GM03348 (cell line): ENCODE measurements at regions not wholly inside any gene's neighbourhood (a gene's known extent, or its start where the extent isn't known, plus 50 kb on each side); places are given as distances from the start of the nearest gene placed in this dataset.

ENCODE experiments used
- DNase-seq: peaks from one replicate; pipeline ENCODE4 v3.0.0; 2012; ENCODE audit warnings: low spot score

DNA sequence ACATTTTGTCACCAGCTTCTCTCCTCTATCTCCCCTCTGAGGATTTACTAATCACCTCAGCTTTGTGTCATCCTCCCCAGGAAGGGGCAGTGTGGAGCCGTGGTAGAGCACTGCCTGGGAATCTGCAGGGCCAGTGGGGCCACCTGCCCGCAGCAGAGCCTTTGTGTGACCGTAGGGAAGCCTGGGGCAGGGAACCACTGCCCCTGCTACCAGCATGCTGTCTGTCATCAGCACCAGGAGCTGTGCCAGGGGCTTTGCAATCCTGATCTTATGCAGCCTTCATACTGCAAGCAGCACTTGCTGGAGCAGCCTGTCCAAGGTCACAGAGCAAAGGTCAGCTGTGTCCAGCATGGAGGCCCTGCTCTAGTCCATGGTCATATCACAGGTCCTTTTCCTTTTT, 170.2 kb upstream of the IL12A start:
- no peak for DNase-seq

DNA sequence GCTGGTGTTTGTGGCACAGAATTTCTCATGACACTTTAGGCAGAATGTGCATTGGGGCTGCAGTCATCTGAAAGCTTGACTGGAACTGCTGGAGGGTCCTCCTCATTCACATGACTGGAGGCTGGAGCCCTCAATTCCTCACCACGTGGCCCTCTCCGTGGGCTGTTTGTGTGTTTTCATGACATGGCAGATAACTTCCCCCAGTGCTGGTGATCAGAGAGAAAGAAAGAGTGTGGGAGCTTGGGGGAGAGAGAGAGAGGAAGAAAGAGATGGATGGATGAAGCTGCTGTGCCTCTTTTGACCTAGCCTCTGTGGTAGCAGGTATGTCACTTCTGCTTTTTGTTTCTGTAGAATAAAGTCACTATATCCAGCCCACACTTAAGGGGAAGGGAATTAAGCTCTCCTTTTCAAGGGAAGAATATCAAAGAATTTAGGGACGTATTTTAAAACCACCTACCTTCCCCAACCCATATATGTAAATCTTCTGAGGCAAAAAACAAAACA, 169.6 kb upstream of the IL12A start:
- no peak for DNase-seq

DNA sequence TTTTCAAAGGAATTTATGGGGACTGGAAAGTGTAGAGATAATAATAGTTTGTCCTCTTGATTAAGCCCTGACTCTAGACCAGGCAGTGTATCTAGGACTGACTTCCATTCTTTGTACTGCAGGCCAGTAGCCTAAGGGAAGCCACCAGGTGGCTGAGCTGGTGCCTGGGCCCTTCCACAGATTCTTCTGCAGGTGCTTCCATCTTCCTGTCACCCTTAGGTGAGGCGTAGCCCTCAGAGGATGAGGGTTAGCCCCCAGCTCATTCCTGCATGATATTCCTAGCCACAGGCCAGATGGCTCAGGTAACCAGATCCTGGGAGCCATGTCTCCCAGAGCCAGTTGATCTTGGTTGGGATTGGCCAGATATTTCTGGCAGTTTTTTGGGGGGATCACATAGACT, 169.0 kb upstream of the IL12A start:
- no peak for DNase-seq

DNA sequence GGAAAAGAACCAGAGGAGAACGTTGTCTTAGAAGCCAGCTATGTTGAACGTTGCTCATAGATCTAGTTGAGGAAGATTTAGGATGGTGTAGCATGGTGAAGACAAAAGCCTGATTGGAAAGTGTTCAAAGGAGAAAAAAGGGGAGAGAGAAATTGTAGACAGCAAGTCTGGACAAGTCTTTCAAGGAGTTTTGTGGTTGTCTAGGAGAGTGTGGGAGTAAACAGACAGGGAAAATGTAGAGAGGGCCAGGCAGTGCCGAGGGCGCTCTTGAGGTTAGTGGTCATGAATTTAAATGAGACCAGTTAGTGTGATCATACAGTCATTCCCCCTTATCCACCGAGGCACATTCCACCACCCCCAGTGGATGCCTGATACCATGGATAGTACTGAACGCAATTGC, 167.5 kb upstream of the IL12A start:
- DNase-seq = no peak

DNA sequence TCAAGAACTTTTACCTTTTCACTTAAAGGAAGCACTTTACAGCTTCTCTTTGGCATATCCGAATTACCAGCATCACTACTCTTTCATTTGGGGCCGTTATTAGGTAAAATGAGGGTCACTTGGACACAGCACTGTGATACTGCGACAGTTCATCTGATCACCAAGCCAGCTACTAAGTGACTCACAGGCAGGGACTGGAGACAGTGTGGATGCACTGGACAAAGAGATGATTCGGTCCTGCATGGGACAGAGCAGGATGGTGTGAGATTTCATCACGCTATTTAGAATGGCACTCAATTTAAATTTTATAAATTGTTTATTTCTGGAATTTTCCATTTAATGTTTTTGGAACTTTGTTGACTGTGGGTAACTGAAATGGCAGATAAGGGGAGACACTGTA, 166.9 kb upstream of the IL12A start:
- DNase-seq = no peak

DNA sequence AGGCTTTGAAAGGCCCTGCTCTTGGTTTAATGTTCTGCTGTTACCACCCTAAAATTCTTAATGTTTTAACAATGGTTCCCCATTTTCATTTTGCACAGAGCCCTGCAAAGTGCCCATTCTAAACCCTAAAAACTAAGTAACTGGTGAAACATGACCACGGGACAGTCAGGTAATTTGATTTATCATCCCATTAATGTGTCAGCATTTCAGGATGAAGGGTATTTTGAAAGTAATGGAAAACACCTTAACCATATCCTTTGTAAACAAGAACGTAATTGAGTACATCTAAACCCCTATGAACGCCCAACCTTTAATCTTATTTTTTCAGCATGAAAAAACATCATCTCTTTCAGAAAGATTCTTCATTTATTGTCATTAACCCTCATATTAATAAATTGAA, 164.9 kb upstream of the IL12A start:
- DNase-seq = no peak

DNA sequence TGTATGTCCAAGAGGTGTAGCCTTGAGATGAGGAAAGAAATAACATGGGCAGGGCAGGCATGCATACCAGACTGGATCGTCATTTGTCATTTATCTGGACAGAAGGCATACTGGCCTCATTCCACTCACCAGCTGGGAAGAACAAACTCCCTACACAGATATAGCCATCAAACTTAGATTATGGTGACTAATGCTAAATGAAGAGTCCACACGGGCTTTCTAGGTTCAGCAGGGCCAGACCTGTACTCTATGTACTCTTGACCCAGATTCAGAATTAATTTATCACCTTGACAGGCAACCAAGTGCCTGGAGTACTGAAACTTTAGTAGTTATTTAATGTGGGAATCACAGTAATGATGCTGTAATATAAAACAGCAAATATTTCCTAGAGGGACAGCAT, 164.3 kb upstream of the IL12A start:
- DNase-seq = peak; percentile 88

DNA sequence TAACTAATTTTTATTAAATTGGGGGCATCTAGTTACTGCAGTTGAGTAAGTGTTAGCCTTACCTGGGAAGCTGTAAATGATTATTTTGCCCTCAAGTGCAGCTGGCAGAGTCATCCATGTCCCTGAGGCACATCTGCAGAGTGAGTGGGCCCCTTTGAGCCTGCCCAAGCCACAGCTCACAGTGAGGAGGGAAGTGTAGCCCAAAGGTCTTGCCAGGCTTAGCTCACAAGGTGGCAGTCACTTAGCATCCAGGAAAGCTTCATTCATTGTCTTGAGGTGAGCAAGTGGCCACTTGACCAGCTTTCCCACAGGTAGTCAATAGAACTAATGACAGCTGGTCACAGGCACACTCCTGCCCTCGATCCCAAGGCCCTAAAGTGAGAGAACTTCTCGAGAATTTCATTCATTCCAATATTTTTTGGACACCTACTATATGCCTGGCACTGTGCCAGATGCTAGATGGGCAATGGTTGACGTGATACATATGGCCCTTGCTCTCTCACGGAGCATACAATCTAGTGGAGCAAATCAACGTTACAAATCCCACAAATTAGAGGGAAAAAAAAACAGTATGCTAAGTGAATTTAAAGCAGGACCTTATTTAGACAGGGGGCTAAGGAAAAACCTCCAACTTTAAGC, 163.3 kb upstream of the IL12A start:
- DNase-seq = no peak

DNA sequence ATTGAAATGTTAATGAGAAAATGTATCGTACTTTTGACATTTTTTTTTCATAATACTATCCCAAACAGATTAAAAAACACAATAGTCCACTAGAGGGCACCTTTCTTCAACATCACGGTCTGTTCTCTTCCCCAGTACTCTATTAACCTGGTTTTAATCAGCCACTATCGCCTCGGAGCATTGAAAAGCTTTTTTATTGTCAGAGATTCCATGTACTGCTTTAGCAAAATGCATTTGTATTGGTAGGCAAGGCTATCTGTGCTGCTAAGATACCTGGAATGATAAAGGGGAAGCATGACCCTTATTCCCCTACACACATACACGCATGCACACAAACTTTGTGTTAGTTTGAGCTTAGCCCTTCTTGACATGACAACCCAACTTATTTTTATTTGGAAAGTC, 160.1 kb upstream of the IL12A start:
- DNase-seq = peak; percentile 67

DNA sequence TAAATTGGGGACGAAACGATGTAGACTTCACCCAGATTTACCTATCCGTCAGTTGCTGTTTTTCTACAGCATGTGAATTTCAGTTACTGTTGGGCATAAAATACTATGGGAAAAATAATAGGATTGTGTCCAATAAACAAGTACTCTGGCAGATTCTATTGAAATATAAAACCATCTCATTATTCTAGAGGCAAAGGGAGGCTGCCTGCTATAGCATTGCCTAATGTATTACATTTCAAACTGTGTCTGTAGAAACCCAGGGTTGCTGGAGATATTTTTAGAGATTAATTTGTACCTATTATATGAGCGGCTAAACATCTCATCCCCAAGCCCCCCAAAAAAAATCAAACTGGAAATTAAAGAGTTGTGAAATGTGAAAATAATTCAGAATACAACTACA, 159.6 kb upstream of the IL12A start:
- no peak for DNase-seq

DNA sequence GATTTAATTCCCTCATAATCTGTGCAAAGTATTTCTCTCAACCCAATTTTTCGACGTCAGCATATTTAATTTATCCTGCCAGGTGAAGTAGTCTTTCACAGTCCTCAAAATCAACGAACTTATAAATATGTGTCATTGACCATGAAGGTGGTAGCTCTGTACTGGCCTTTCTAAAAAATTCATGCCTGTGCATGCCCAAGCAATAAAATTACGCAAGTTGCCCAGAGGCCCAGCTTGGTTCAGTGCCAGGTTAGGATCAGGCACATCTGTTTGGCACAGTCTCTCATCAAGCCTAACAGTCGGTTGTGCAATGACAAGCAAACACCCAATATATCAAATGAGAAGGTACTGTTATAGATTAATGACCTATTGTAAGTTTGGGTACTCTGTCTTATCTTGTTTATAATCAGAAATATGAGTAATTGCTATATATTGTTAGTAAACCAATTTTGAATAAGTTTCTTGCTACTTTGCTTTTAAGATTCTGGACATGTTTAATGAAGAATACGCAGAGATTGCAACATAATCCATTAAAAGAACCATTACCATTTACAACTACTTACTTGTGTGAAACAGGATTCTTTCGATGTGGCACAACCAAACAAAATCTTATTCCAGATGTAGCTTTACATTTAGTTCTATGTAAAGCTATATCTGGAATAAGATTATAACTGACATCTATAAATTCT, 159.0 kb upstream of the IL12A start:
- DNase-seq = peak; percentile 60

DNA sequence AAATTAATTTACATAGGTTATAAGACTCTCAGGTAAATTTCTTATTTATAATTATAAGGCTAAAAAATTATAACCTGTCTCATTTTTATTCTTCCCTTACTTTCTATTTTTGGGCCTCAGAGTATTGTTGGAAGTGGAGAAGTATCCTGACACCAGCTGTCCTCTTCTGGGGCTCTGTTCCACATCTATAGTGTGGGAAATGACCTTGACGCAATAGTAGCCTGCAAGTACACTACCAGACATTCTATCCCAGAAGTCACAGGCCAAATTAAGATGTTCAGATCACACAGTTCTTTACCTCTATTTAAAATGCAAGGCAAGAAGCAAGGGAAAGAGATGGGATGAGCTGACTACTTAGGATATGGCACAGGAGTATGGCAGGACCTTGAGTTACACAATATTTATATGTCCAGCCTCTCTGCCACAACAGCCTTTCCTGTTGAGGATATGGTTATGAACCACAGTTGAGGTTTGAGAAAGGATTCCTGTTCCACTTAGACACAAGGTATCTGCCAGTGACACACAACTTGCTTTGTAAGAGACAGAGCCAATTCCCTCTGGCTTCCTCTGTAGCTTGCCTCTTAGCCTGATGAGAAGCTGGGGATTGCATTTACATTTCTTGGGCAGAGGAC, 158.0 kb upstream of the IL12A start:
- no peak for DNase-seq

DNA sequence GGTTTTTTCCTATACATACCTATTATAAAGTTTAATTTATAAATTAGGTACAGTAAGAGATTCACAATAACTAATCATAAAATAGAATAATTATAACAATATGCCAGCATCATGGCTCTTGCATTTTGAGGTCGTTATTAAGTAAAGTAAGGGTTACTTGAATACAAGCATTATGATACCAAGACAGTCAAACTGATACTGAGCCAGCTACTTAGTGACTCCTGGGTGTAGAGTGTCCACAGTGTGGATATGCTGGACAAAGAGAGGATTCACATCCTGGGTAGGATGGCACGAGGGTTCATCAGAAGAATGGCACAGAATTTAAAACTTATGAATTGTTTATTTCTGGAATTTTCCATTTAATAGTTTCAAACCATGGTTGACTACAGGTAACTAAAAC, 157.2 kb upstream of the IL12A start:
- no peak for DNase-seq

DNA sequence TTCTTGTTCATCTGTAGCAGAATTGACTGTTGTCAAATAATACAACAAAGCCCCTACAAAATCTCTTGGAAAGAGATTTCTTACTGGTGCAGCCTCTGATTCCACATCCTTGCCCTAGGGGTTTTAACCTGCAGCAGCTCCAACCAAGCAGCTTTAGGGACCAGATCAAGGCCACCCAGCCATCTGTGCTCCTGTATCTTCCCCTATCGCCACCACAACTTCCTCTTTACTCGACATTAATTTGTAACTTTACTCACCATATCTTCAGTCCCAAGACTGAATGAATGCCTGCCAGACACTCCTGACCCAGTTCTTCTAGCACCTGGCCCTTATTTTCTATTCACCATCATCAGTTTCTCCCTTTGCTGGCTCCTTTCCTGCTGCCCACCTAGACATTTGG, 156.6 kb upstream of the IL12A start:
- DNase-seq = no peak

DNA sequence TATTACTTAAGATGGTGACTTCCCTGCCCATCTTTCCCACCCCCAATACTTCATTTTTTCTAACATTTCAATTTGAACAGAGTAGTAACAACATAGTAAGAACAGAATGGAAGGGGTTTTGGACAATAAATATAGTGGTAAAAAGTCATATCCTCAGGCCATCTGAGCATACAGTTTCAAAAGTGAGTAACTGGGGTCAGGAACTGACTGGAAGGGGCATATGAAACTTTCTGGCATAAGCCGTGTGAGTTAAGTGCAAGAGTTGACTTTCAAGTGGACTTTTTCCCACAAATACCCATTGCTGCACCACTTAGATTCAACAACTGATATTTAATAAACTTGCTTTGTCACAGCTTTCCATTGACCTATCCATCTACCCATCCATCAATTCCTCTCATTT, 153.5 kb upstream of the IL12A start:
- DNase-seq = no peak

DNA sequence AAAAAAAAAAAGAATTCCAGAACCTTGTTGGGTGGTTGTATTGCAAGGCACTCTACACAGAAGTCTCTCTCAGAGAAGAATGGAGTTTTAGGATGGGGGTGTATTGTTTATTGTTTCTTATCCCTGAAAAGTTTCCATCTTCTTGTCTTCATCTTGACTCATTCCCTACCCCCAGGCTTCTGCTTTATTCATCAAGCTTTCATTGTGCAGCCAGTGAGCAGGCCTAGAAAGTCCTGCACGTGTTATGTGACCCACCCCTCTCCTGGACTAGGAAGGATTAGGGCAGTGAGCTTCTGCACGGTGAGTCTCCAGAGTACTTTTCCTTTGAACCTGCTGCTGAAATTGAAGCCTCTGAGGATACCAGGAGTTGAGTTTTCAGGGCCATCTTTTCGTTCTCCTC, 150.9 kb upstream of the IL12A start:
- DNase-seq = no peak

DNA sequence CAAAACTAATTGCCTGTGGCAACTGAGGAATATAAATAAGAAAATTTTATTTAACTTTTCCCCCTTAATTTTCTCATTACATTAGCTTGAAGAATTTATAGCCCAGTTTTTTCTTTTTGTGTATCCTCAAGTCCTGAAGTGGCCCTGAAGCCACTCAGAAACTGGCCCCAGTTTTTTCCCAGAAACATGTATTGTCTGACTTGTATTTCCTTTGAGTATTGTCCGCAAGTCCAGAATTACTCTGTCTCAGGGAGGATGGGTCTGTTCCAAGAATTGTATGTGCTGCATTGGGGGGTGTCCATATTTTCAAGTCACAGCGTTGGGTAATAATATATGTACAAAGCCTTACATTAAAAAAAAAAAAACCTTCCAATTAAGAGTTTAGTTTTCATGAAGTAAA, 149.7 kb upstream of the IL12A start:
- no peak for DNase-seq

DNA sequence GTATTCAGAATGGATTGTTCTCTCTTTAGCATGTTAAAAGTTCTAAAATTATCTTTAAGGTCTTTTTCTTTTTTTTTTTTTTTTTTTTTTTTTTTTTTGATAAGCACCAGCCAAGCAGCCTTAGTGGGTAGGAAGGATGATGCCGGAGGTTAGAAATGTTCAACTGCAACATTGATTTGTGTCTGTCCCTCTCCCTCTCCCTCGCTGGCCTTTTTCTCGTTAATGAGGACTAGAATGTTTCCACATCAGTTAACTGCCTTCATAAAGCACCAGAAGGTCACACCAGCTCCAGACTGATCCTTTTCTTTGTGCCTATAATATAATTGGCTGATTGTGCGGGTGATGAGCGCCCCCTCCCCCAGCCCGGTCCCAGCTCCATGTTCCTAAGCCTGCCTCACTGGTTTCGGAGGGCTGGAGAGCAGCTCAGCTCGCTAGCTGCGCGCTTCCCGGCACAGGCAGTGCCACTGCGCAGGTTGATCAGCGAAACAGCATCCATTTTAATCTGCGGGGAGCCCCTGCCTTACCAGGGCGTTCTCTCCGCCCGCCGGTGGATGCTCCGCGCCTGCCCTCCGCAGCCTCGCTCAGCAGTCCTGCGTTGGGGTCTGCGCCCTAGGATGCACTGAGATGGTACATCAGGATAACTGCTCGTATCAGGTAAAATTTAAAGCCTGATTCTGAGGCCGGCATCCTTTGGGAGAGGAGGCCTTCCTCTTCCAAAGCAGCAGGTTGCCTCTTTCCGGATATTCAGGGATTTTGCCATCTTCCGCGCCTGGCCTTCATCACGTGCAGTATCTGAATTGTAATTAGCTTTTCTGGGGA, 148.9 kb upstream of the IL12A start, which contains the start of gene SCHIP1:
Gene SCHIP1, plus strand, starts transcription at position 301 of the 819 bp plus-strand sequence.
- no peak for DNase-seq

DNA sequence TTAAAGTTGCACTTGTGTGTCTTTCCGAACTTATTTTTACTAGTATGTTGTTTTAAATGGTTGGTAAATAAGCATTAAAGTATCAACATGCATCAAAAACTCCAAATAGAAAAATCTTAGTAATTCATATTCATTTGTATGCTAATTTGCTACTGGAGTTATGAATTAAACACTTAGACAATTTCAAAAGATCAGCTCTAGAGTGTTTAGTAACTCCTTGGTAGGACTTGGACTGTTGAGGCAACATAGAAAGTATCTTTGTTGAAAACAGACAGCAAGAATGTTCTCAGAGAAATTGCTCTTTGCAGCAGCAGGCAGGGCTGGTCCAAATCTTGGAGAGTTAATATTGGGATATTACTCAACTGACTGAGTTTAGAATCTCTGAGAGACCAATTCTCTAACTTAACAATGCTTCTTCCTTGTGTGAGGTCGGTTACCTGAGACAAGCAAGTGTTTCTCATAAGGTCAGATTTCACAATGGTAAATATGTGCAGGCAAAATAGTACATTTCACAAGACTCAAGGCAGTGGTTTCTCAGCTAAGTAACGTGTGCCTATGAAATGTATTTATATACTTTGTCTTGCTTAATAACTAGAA, 147.8 kb upstream of the IL12A start:
- DNase-seq = no peak

DNA sequence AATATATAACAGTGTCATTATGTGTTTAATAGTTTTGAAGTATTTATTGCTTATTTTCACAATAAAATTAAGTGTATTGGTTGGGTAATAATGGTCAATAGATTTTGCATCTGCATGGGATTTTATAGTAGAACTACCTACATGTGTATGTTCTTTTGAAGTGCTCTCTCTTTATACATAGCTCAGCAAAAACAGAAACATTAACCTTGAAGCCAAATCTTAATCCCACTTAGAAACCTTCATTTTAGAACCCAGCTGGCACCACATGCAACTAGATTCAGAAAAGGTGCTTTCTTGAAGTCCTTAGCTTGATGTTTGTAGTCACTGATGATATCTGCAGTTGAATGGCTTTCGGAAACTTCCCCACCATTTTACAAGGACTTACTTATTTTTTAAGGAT, 146.9 kb upstream of the IL12A start:
- no peak for DNase-seq

DNA sequence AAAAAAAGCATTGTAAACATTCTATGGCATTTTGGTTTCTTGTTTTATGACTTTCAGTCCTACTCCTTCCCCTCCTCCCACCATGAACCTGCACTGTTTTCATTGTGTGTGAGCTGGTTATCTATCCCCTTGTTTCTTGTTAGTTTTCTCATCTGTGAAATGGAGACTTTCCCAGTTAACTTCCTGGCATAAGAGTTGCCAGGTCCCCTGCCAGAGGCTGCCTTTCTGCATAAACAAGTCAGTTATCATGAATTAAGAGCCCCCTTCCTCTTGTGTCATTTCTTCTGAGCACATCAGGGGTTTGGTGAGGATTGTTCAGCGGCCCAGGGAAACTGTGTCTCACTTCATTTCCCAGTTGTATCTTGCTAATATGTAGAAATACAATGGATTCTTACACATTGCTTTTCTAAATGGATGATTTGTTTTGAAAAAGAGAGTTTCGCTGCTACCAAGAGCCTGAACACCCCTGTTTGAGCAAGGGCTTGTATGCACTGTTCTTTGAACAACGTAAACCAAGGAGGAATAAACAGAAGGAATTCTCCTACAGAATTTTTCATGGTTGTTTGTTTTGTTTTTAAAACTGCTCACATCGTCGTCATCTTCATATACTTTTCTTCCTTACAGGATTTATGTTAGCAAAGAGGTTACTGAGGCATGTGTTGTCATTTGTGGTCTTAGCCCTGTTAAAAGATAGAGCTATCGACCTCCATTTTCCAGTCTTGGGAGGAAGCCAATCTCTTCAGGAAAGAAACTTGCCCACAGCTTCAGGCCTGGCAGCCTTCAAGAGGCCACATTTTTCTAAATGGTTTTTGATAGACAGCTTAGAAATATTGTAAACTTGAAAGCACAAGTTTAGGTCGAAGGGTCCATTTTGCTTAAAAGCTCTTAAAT, 144.6 kb upstream of the IL12A start:
- DNase-seq = no peak
